GM21786 (cell line): ENCODE measurements at regions not wholly inside any gene's neighbourhood (a gene's known extent, or its start where the extent isn't known, plus 50 kb on each side); places are given as distances from the start of the nearest gene placed in this dataset.

ENCODE experiments used
- ATAC-seq: cut with Tn5 transposase; IDR thresholded peaks from one replicate; pipeline ENCODE4 v1.9.1; 2021; ENCODE audit not compliant: unreplicated experiment

- no peak for ATAC-seq
These were observed 696.2 kb upstream of the TENM4 start for GRCh38 chr11:80136991-80137390.

- no peak for ATAC-seq
These were observed 688.6 kb upstream of the TENM4 start for GRCh38 chr11:80129396-80129795.

- ATAC-seq: no peak
These were observed 681.4 kb upstream of the TENM4 start for GRCh38 chr11:80122211-80122610.

GRCh38 chr11:80118073-80118472 lies 677.2 kb upstream of the TENM4 start:
- no peak for ATAC-seq

GRCh38 chr11:80116796-80117195 lies 676.0 kb upstream of the TENM4 start:
- no peak for ATAC-seq

GRCh38 chr11:80109652-80110051 lies 668.8 kb upstream of the TENM4 start:
- ATAC-seq: no peak

- ATAC-seq: no peak
These were observed 668.2 kb upstream of the TENM4 start for GRCh38 chr11:80109031-80109430.

- no peak for ATAC-seq
These were observed 666.6 kb upstream of the TENM4 start for GRCh38 chr11:80107415-80107814.

- no peak for ATAC-seq
These were observed 663.4 kb upstream of the TENM4 start for GRCh38 chr11:80104191-80104590.

GRCh38 chr11:80103142-80103859 lies 662.5 kb upstream of the TENM4 start:
- no peak for ATAC-seq

GRCh38 chr11:80097146-80097545 lies 656.3 kb upstream of the TENM4 start:
- ATAC-seq: no peak

- no peak for ATAC-seq
These were observed 655.9 kb upstream of the TENM4 start for GRCh38 chr11:80096736-80097135.

- no peak for ATAC-seq
These were observed 645.7 kb upstream of the TENM4 start for GRCh38 chr11:80086496-80087055.

- no peak for ATAC-seq
These were observed 644.7 kb upstream of the TENM4 start for GRCh38 chr11:80085563-80085962.

- ATAC-seq: no peak
These were observed 643.8 kb upstream of the TENM4 start for GRCh38 chr11:80084608-80085007.

- ATAC-seq: no peak
These were observed 642.7 kb upstream of the TENM4 start for GRCh38 chr11:80083531-80083951.

- ATAC-seq: no peak
These were observed 641.6 kb upstream of the TENM4 start for GRCh38 chr11:80082406-80082805.

GRCh38 chr11:80077113-80077512 lies 636.3 kb upstream of the TENM4 start:
- no peak for ATAC-seq

- no peak for ATAC-seq
These were observed 634.0 kb upstream of the TENM4 start for GRCh38 chr11:80074837-80075236.

GRCh38 chr11:80066291-80066690 lies 625.5 kb upstream of the TENM4 start:
- ATAC-seq: no peak

GRCh38 chr11:80065086-80065485 lies 624.3 kb upstream of the TENM4 start:
- ATAC-seq: no peak

GRCh38 chr11:80061056-80061455 lies 620.2 kb upstream of the TENM4 start:
- no peak for ATAC-seq

- ATAC-seq: no peak
These were observed 613.8 kb upstream of the TENM4 start for GRCh38 chr11:80054582-80055165.
